ENCODE measurements at regions not wholly inside any gene's neighbourhood (a gene's known extent, or its start where the extent isn't known, plus 50 kb on each side); places are given as distances from the start of the nearest gene placed in this dataset.
"Not testable (repeated sequence)": the region's sequence is repeated elsewhere in the genome, so short reads cannot be mapped to it uniquely, and the experiment has no call there.

- DNase-seq (ENCODE audit: missing footprints) (peak; percentile 21), ATAC-seq (no peak)
- intact Hi-C loops (cut with DNase I), result no loop called here
These were observed 362.6 kb downstream of the TMEM121 start for GRCh38 chr14:105888784-105889665.

- no peak for ATAC-seq
- DNase-seq (ENCODE audit: missing footprints), result peak; percentile 50
- intact Hi-C loops (cut with DNase I), result no loop called here
These were observed 363.5 kb downstream of the TMEM121 start for GRCh38 chr14:105889666-105890473.

GRCh38 chr14:105890474-105891220 lies 364.3 kb downstream of the TMEM121 start:
- DNase-seq (ENCODE audit: missing footprints) (peak; percentile 22), ATAC-seq (no peak)
- intact Hi-C loops (cut with DNase I), result no loop called here

GRCh38 chr14:105891221-105891602 lies 364.8 kb downstream of the TMEM121 start:
- intact Hi-C loops (cut with DNase I), result no loop called here
- DNase-seq (ENCODE audit: missing footprints), result peak; percentile 3
- ATAC-seq, result no peak

- ATAC-seq (no peak), DNase-seq (ENCODE audit: missing footprints) (peak; percentile 58)
- intact Hi-C loops (cut with DNase I), result no loop called here
These were observed 365.5 kb downstream of the TMEM121 start for GRCh38 chr14:105891631-105892452.

- ATAC-seq; intact Hi-C loops (cut with DNase I): not testable (repeated sequence)
- peak; percentile 34 for DNase-seq (ENCODE audit: missing footprints)
These were observed 366.4 kb downstream of the TMEM121 start for GRCh38 chr14:105892453-105893441.

GRCh38 chr14:105893686-105894085 lies 367.3 kb downstream of the TMEM121 start:
- intact Hi-C loops (cut with DNase I); ATAC-seq: not testable (repeated sequence)

GRCh38 chr14:105894125-105894977 lies 368.0 kb downstream of the TMEM121 start:
- DNase-seq (ENCODE audit: missing footprints), result peak; percentile 31
- ATAC-seq, result no peak
- intact Hi-C loops (cut with DNase I), result no loop called here

More at GRCh38 chr14:105893686-105894085, 367.3 kb downstream of the TMEM121 start:
- DNase-seq (ENCODE audit: missing footprints), result peak; percentile 45

- no peak for ATAC-seq
- DNase-seq (ENCODE audit: missing footprints), result peak; percentile 62
- intact Hi-C loops (cut with DNase I), result no loop called here
These were observed 368.8 kb downstream of the TMEM121 start for GRCh38 chr14:105894978-105895881.

GRCh38 chr14:105896206-105896605 lies 369.8 kb downstream of the TMEM121 start:
- ATAC-seq; intact Hi-C loops (cut with DNase I): not testable (repeated sequence)
- peak; percentile 39 for DNase-seq (ENCODE audit: missing footprints)

- intact Hi-C loops (cut with DNase I); DNase-seq (ENCODE audit: missing footprints); ATAC-seq: not testable (repeated sequence)
These were observed 370.8 kb downstream of the TMEM121 start for GRCh38 chr14:105896961-105897724.

- intact Hi-C loops (cut with DNase I), result no loop called here
- DNase-seq (ENCODE audit: missing footprints) (peak; percentile 17), ATAC-seq (no peak)
These were observed 371.3 kb downstream of the TMEM121 start for GRCh38 chr14:105897725-105898113.

GRCh38 chr14:105898482-105899010 lies 372.2 kb downstream of the TMEM121 start:
- intact Hi-C loops (cut with DNase I), result no loop called here
- no peak for ATAC-seq
- peak; percentile 51 for DNase-seq (ENCODE audit: missing footprints)

GRCh38 chr14:105899071-105899641 lies 372.8 kb downstream of the TMEM121 start:
- peak; percentile 33 for DNase-seq (ENCODE audit: missing footprints)
- intact Hi-C loops (cut with DNase I), result no loop called here
- no peak for ATAC-seq

All from Right ventricle myocardium inferior (tissue), 1 donor.